Ishikawa (cell line): ENCODE measurements at regions not wholly inside any gene's neighbourhood (a gene's known extent, or its start where the extent isn't known, plus 50 kb on each side); places are given as distances from the start of the nearest gene placed in this dataset.

ENCODE experiments used
- CEBPB ChIP-seq: IDR thresholded peaks from 2 replicates; pipeline ENCODE4 v1.6.1; 2012
- CREB1 ChIP-seq: IDR thresholded peaks from 2 replicates; pipeline ENCODE4 v1.6.1; 2012; ENCODE audit warnings: low read depth
- EGR1 ChIP-seq: IDR thresholded peaks from 2 replicates; pipeline ENCODE4 v1.6.1; 2012
- EP300 ChIP-seq: IDR thresholded peaks from 2 replicates; pipeline ENCODE4 v1.6.1; 2012; ENCODE audit warnings: borderline replicate concordance
- FOXM1 ChIP-seq: IDR thresholded peaks from 2 replicates; pipeline ENCODE4 v1.6.1; 2012; ENCODE audit warnings: low read depth, borderline replicate concordance
- NFIC ChIP-seq: IDR thresholded peaks from 2 replicates; pipeline ENCODE4 v1.6.1; 2012
- RAD21 ChIP-seq: IDR thresholded peaks from 2 replicates; pipeline ENCODE4 v1.6.1; 2012; ENCODE audit warnings: low read depth
- TAF1 ChIP-seq: IDR thresholded peaks from 2 replicates; pipeline ENCODE4 v1.6.1; 2012; ENCODE audit warnings: low read depth, mild to moderate bottlenecking
- TCF12 ChIP-seq: IDR thresholded peaks from 2 replicates; pipeline ENCODE4 v1.6.1; 2012; ENCODE audit warnings: low read depth
- TEAD4 ChIP-seq: IDR thresholded peaks from 2 replicates; pipeline ENCODE4 v1.6.1; 2012
- YY1 ChIP-seq: IDR thresholded peaks from 2 replicates; pipeline ENCODE4 v1.6.1; 2012; ENCODE audit warnings: low read depth
- ZBTB7A ChIP-seq: IDR thresholded peaks from 2 replicates; pipeline ENCODE4 v1.6.1; 2012; ENCODE audit warnings: low read depth
- TF ChIP-seq, protein P1 (sequence below): IDR thresholded peaks from 2 replicates; pipeline ENCODE4 v1.6.1; 2012
- TF ChIP-seq, protein P2 (sequence below): IDR thresholded peaks from 2 replicates; pipeline ENCODE4 v1.6.1; 2012
- TF ChIP-seq, protein P3 (sequence below): IDR thresholded peaks from 2 replicates; pipeline ENCODE4 v1.6.1; 2012; ENCODE audit warnings: low read depth, mild to moderate bottlenecking

DNA sequence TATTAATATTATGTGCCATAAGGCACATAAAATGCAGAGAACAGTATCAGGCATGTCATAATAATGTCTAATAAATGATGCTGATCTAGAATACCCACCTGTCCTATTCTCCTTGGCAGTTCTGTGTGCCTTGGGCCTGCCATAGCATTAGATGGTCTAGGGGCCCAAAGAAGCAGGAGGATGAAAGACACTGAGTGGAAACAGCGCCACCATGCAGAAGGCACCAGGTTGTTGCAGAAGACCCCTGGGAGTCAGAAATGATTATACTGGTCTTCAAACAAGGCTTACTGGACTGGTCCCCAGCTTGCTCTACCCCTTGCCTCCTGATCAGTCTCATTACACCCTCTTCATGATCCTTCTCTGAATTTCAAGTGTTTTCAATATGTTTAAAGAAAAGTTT lies 353.3 kb downstream of the GRIN2B start:
- no peak for TF ChIP-seq NFIC
- TF ChIP-seq EGR1 = no peak
- no peak for TF ChIP-seq CEBPB
- TF ChIP-seq RAD21 = no peak
- no peak for TF ChIP-seq FOXM1
- TF ChIP-seq TCF12 = no peak
- TF ChIP-seq YY1 = no peak
- TF ChIP-seq, protein P1, sequence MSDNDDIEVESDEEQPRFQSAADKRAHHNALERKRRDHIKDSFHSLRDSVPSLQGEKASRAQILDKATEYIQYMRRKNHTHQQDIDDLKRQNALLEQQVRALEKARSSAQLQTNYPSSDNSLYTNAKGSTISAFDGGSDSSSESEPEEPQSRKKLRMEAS = no peak
- TF ChIP-seq EP300 = no peak
- no peak for TF ChIP-seq ZBTB7A
- TF ChIP-seq, protein P2, sequence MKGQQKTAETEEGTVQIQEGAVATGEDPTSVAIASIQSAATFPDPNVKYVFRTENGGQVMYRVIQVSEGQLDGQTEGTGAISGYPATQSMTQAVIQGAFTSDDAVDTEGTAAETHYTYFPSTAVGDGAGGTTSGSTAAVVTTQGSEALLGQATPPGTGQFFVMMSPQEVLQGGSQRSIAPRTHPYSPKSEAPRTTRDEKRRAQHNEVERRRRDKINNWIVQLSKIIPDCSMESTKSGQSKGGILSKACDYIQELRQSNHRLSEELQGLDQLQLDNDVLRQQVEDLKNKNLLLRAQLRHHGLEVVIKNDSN = no peak
- TF ChIP-seq TEAD4 = no peak
- TF ChIP-seq CREB1 = no peak
- TF ChIP-seq, protein P3, sequence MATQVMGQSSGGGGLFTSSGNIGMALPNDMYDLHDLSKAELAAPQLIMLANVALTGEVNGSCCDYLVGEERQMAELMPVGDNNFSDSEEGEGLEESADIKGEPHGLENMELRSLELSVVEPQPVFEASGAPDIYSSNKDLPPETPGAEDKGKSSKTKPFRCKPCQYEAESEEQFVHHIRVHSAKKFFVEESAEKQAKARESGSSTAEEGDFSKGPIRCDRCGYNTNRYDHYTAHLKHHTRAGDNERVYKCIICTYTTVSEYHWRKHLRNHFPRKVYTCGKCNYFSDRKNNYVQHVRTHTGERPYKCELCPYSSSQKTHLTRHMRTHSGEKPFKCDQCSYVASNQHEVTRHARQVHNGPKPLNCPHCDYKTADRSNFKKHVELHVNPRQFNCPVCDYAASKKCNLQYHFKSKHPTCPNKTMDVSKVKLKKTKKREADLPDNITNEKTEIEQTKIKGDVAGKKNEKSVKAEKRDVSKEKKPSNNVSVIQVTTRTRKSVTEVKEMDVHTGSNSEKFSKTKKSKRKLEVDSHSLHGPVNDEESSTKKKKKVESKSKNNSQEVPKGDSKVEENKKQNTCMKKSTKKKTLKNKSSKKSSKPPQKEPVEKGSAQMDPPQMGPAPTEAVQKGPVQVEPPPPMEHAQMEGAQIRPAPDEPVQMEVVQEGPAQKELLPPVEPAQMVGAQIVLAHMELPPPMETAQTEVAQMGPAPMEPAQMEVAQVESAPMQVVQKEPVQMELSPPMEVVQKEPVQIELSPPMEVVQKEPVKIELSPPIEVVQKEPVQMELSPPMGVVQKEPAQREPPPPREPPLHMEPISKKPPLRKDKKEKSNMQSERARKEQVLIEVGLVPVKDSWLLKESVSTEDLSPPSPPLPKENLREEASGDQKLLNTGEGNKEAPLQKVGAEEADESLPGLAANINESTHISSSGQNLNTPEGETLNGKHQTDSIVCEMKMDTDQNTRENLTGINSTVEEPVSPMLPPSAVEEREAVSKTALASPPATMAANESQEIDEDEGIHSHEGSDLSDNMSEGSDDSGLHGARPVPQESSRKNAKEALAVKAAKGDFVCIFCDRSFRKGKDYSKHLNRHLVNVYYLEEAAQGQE = no peak
- TF ChIP-seq TAF1 = no peak

DNA sequence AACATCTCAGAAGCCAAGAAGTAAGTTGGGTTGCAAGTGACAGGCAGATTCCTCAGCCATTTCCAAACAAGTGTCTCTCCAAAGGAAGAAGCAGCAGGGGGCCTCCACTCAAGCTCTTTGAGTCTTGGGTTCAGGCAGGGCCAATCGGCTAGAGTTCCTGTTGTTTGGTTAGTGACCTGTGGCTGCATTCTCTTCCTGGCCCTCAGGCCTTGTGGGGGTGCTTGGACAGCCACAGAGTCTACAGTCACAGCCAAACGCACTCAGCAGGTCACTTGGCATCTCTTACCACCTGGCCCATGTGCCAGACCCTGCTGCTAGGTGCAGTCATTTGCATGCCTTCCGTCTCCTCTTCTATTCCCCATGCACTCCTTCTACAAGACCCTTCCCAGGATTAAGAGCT lies 353.9 kb downstream of the GRIN2B start:
- TF ChIP-seq, protein P2 = no peak
- no peak for TF ChIP-seq TAF1
- TF ChIP-seq EGR1 = no peak
- TF ChIP-seq, protein P1 = no peak

DNA sequence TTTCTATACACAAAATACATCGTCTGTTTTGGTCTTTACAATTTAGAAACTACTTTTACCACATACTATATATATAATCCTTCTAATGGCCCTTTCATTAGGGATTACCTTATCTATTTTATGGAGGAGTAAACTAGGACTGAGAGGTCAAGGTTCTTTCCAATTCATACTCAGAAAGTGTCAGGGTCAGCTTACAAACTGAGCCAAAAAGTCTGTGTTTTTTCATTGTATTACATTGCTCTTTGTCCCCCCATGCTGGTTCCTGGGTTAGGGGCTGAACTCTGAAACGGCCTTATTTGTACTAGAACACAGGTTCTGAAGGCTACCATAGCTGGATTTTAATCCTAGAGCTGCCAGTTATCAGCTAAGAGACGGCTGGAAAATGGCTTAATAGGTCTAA lies 368.1 kb downstream of the GRIN2B start:
- TF ChIP-seq, protein P1 = no peak
- TF ChIP-seq TCF12 (no peak), TAF1 (no peak), TEAD4 (no peak), FOXM1 (no peak), CREB1 (no peak), NFIC (no peak), ZBTB7A (no peak), CEBPB (no peak), YY1 (no peak), RAD21 (no peak), EP300 (no peak), EGR1 (no peak)
- TF ChIP-seq, protein P3 = no peak
- TF ChIP-seq, protein P2 = no peak

DNA sequence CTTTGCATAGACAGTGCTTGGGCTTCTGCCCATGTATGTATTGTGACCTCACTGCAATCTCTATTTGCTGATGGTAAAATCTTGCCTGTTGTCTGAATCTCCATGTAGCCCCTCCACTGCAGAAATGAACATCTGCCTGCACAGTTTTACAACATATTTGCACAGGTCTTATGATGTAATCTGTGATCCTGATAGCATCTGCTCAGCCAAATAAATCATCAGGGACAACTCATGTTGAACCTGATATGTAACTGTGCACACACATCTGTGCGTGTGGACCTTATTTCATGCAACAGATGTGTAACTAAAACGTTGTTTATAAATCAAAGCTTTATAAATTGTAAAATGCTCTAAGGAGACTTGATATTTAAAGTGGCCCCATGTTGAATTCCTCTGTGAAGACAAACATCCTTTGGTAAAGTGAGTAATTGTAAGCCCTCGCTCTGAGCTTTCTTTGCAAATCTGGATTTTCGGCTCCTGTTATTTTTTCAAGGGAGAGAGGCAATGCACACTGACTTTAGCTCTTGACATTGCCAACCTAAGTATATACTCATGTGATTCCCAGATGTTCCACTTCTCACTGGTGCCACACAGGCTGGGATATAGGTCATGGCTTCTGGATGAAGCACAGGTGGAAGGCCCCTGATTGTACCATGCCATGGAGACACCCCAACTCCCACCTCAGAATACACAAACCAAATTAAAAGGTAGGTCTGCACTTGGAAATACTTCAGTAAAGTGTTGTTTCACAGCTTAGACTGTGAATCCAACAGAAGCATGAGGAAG lies 371.3 kb downstream of the GRIN2B start:
- TF ChIP-seq EP300 (no peak), NFIC (no peak), TAF1 (no peak), EGR1 (no peak), TCF12 (no peak), RAD21 (no peak), CEBPB (no peak), CREB1 (no peak), YY1 (no peak), FOXM1 (no peak), ZBTB7A (no peak), TEAD4 (no peak)
- TF ChIP-seq, protein P2 = no peak
- TF ChIP-seq, protein P3 = no peak
- TF ChIP-seq, protein P1 = no peak
